Activated effector memory CD4-positive, alpha-beta T cell treated with anti-CD3 and anti-CD28 coated beads, Interleukin-2, amount 50 U/mL, for 16 hours (primary cell): ENCODE measurements at regions not wholly inside any gene's neighbourhood (a gene's known extent, or its start where the extent isn't known, plus 50 kb on each side); places are given as distances from the start of the nearest gene placed in this dataset.

Experiments
- DNase-seq: peaks from one replicate; pipeline ENCODE4 v3.0.0-alpha.2; 2020

DNA sequence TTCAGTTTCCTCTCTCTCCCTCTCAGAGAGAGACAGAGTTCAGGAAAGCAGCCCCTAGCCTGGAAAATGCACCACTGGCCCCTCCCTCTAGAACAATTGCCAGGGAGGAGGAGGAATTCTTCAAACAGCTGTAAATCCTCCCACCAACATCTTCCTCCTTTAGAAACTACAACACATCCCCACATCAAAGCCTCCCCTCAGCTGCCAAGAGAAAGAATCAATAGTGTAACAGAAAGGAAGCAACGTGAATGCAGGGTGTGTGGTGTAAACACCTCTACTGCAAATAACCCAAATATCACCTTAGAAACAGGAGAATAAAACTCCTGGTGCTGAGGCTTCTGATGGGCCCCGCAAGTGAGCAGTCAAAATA lies 249.9 kb upstream of the GATB start:
- DNase-seq = no peak

- DNase-seq = no peak
Measured at GRCh38 chr4:152009983-152010709, 249.3 kb upstream of the GATB start.

DNA sequence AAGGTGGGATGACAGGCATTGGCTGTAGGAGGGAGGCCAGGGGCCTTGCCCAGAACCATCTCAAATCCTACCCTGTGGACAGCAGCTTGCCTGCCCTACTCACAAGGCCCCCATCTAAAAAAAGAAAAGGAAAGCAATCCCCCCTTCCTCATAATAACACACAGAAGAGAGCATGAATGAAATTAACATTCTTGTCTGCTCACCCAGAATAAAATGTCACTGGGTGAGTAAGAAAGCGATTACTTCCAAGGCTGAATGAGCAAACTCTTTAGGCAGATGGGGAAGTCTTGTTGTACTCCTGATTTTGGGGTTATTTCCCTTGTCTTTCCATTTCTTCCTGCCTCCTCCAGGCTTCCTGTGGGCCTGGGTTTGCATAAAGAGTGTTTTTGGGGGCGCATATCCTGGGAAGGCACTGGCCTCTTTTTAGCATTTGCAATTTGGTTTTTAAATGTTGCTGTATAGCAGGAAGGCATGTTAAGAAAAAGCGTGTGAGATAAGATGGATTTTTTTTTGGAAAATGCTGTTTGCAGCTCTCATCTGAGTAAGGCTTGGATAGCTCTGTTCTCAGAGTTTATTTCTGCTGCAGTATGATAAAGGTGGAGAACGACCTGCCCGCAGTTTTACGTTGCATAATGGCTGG lies 248.3 kb upstream of the GATB start:
- DNase-seq = no peak

GRCh38 chr4:152007111-152007510 lies 246.3 kb upstream of the GATB start:
- DNase-seq = no peak

DNA sequence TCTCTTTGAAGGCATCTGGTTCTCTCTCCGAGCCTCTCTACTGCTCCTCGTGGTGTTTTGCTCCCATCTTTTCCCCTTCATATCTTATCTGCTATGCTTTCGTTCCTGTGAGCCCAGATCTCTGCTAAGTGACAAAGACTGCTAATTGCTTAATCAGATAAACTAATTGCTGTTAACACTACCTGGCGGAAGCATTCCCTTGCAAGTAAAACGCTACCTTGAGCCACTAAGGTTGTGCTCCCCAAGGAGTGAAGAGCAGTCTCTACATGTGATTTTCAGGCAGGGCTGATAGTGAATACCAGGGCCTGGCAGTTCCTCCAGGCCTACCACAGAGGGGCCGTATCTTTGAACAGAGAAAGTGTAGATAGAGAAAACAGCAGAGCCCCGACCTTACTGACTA lies 244.0 kb upstream of the GATB start:
- no peak for DNase-seq

- no peak for DNase-seq
Measured at GRCh38 chr4:152000518-152000917, 239.7 kb upstream of the GATB start.

GRCh38 chr4:151998723-151999122 lies 237.9 kb upstream of the GATB start:
- no peak for DNase-seq

DNA sequence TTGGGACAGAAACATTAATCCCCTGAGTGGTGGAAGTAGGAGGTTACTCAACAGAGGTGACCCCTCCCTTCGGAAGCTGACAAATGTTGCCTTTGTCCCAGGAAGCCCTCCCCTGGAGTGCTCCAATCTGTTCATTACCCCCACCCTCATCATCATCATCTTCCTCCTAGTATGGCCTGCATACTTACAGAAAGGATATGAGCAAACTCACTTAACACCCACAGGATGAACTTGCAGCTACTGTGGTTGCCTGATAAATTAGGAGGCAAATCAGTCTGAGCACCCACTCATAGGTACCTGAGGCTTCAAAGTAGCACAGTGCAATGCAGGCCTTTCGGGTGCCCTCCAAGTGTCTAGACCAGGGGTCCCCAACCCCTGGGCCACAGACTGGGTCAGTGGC lies 236.7 kb upstream of the GATB start:
- DNase-seq = no peak

DNA sequence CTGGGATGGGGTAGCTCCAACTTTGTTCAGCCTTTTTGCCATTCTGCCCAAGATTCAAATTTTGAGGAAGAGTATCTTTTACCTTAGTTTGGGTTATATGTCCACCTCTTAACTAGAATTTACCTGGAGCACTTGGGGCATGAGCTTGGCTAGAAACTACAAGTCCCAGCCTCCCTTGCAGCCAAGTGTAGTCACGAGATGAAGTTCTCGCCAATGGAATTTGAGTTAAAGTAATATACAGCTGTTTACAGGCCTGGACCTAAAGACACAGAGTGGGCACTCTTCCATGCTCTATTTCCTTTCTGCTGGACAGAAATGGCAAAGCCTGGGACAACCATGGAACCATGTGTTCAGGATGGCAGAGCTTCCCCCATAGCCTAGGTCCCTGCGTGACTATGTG lies 233.6 kb upstream of the GATB start:
- DNase-seq = no peak

- DNase-seq = no peak
Measured at GRCh38 chr4:151993521-151993920, 232.7 kb upstream of the GATB start.

- DNase-seq = no peak
Measured at GRCh38 chr4:151992332-151993154, 231.7 kb upstream of the GATB start.

DNA sequence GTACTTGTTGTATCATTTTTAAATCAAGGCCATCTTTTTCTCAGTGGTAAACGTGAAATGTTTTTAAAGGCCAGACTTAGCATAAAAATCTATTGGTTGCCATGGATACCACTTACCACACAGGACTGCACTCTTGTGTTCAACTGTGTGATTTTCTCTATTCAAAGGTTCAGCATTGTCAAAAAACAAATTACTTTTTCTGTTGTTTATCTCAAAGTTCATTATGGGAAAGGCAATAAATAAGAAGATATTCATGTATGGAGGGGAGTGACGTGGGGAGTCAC lies 231.0 kb upstream of the GATB start:
- DNase-seq = no peak

DNA sequence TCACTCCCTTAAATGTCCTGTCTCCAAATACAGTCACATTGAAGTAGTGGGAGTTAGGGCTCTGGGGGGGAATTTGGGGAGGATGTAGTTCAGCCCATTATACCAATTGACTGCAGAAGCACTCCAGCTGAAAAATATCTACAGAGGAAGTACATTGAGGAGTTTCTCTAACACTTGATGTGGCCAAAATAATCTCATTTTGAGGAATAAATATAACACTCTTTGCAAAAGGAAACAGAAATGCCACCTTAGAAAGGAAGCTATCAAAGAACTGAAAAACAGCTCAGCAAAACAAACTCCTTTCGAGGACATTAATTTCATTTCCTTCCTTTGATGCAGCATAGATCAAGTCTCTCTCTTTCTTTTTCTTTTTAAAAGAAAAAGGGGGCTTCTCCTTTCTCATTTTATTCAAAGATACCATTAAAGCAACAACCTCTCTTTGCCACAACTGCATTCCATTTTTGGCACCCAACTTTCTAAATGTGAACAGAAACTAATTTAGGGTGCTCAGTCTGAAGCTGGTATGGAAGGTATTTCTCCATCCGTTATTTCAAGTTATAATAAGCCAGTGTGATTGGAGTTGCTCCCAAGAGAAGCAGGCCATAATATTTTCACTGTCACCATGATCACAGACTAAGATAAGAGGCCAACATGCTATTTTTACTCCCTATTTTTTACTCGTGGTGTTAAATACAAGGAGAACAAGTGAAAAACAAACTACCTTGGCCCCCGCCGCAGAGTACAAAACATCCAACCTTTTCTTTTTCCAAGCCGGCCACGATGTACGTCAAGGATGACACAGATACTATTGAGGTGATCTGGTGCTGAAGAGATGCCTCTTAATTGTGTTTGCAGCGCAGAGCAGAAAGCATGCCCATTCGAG lies 230.4 kb upstream of the GATB start:
- DNase-seq = no peak

GRCh38 chr4:151990201-151990600 lies 229.4 kb upstream of the GATB start:
- no peak for DNase-seq

GRCh38 chr4:151988591-151988990 lies 227.8 kb upstream of the GATB start:
- no peak for DNase-seq

- DNase-seq = no peak
Measured at GRCh38 chr4:151987606-151988005, 226.8 kb upstream of the GATB start.

GRCh38 chr4:151983854-151984253 lies 223.0 kb upstream of the GATB start:
- no peak for DNase-seq

DNA sequence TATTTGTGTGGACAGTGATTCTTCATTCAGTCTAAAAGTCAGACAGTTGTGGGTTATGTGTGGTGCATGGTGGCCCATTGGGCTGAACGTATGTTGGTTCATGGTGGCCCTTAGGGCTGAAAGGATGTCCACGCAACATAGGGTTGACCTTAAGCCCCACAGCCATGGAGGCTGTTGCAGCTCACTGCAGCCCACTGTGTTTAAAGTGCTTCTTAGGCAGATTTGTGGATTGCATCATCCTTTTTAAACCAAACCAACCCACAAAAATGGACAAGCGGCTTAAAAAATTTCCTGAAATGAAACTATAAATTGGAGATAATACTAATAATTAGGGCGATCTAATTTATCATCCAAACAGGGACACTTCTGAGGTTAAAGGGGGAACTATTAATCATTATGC lies 219.0 kb upstream of the GATB start:
- no peak for DNase-seq

DNA sequence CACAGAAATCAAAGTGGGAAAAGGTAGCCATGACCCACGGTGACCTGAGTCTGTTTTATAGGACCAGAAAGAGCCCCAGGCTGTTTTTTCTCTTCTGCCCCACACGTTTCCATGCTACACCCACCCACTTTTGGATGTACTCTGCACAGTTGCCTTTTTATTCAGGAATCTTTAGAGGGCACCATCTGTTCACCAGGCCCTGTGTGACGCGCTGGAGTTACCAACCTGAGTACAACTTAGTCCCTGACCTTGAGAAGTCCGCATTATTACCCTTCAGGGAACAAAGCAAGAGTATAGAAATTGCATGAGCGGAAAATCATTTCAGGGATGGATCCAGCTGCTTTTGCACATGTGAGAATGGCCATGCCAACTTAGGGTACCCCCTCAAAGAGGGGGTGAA lies 207.8 kb upstream of the GATB start:
- no peak for DNase-seq

- no peak for DNase-seq
Measured at GRCh38 chr4:151967074-151967473, 206.3 kb upstream of the GATB start.

- DNase-seq = no peak
Measured at GRCh38 chr4:151962138-151962823, 201.5 kb upstream of the GATB start.

GRCh38 chr4:151961456-151961855 lies 200.6 kb upstream of the GATB start:
- DNase-seq = no peak
